ENCODE measurements at regions not wholly inside any gene's neighbourhood (a gene's known extent, or its start where the extent isn't known, plus 50 kb on each side); places are given as distances from the start of the nearest gene placed in this dataset.

- TF ChIP-seq CTCF (IDR thresholded peaks at IDR 0.05; ENCODE audit: insufficient read depth, low read depth, low read length): no peak
- H3K4me3 ChIP-seq (ENCODE audit: low read depth, low read length): no peak overlapping the region
- peak; percentile 88 for DNase-seq (ENCODE audit: low read depth)
Measured at GRCh38 chr2:48148841-48149430, 165.5 kb upstream of the FOXN2 start.

- no peak for DNase-seq (ENCODE audit: low read depth)
- no peak for TF ChIP-seq CTCF (IDR thresholded peaks at IDR 0.05; ENCODE audit: insufficient read depth, low read depth, low read length)
- H3K4me3 ChIP-seq (ENCODE audit: low read depth, low read length): no peak overlapping the region
Measured at GRCh38 chr2:48157150-48157549, 157.3 kb upstream of the FOXN2 start.

GRCh38 chr2:48161628-48162027, 152.9 kb upstream of the FOXN2 start:
- no peak for TF ChIP-seq CTCF (IDR thresholded peaks at IDR 0.05; ENCODE audit: insufficient read depth, low read depth, low read length)
- DNase-seq (ENCODE audit: low read depth): no peak
- H3K4me3 ChIP-seq (ENCODE audit: low read depth, low read length): no peak overlapping the region

GRCh38 chr2:48162742-48163141, 151.7 kb upstream of the FOXN2 start:
- no peak for TF ChIP-seq CTCF (IDR thresholded peaks at IDR 0.05; ENCODE audit: insufficient read depth, low read depth, low read length)
- H3K4me3 ChIP-seq (ENCODE audit: low read depth, low read length): no peak overlapping the region
- no peak for DNase-seq (ENCODE audit: low read depth)

- DNase-seq (ENCODE audit: low read depth): no peak
- TF ChIP-seq CTCF (IDR thresholded peaks at IDR 0.05; ENCODE audit: insufficient read depth, low read depth, low read length): no peak
- no peak overlapping the region for H3K4me3 ChIP-seq (ENCODE audit: low read depth, low read length)
Measured at GRCh38 chr2:48165070-48165753, 149.3 kb upstream of the FOXN2 start.

GRCh38 chr2:48169141-48169592, 145.3 kb upstream of the FOXN2 start:
- DNase-seq (ENCODE audit: low read depth): peak; percentile 23
- no peak overlapping the region for H3K4me3 ChIP-seq (ENCODE audit: low read depth, low read length)
- no peak for TF ChIP-seq CTCF (IDR thresholded peaks at IDR 0.05; ENCODE audit: insufficient read depth, low read depth, low read length)

Data from fibroblast of villous mesenchyme (primary cell).